Activated effector memory CD4-positive, alpha-beta T cell treated with Interleukin-2 at 50 U/mL for 16 hours (primary cell): ENCODE measurements at regions not wholly inside any gene's neighbourhood (a gene's known extent, or its start where the extent isn't known, plus 50 kb on each side); places are given as distances from the start of the nearest gene placed in this dataset.
"Not testable (repeated sequence)": the region's sequence is repeated elsewhere in the genome, so short reads cannot be mapped to it uniquely, and the experiment has no call there.

ENCODE experiments used
- DNase-seq: peaks from one replicate; pipeline ENCODE4 v3.0.0-alpha.2; 2020

GRCh38 chr3:106421426-106421825 lies 552.6 kb upstream of the CBLB start:
- no peak for DNase-seq

- no peak for DNase-seq
Observed at GRCh38 chr3:106421909-106422308, 553.1 kb upstream of the CBLB start.

- no peak for DNase-seq
Observed at GRCh38 chr3:106423321-106424225, 554.8 kb upstream of the CBLB start.

GRCh38 chr3:106425026-106425425 lies 556.2 kb upstream of the CBLB start:
- DNase-seq, result no peak

GRCh38 chr3:106425916-106426315 lies 557.1 kb upstream of the CBLB start:
- no peak for DNase-seq

- no peak for DNase-seq
Observed at GRCh38 chr3:106428565-106428994, 559.8 kb upstream of the CBLB start.

GRCh38 chr3:106431721-106432120 lies 562.9 kb upstream of the CBLB start:
- no peak for DNase-seq

- no peak for DNase-seq
Observed at GRCh38 chr3:106435899-106436453, 567.2 kb upstream of the CBLB start.

- no peak for DNase-seq
Observed at GRCh38 chr3:106438887-106439286, 570.1 kb upstream of the CBLB start.

- no peak for DNase-seq
Observed at GRCh38 chr3:106440672-106441071, 571.9 kb upstream of the CBLB start.

GRCh38 chr3:106446271-106446670 lies 577.5 kb upstream of the CBLB start:
- DNase-seq, result no peak

GRCh38 chr3:106447723-106448301 lies 579.0 kb upstream of the CBLB start:
- DNase-seq, result no peak

- DNase-seq, result not testable (repeated sequence)
Observed at GRCh38 chr3:106448372-106448966, 579.7 kb upstream of the CBLB start.

GRCh38 chr3:106452096-106452495 lies 583.3 kb upstream of the CBLB start:
- DNase-seq, result no peak

- DNase-seq, result no peak
Observed at GRCh38 chr3:106454497-106454896, 585.7 kb upstream of the CBLB start.

GRCh38 chr3:106457281-106458180 lies 588.7 kb upstream of the CBLB start:
- DNase-seq, result no peak

GRCh38 chr3:106458952-106459351 lies 590.1 kb upstream of the CBLB start:
- no peak for DNase-seq

- no peak for DNase-seq
Observed at GRCh38 chr3:106466881-106467280, 598.1 kb upstream of the CBLB start.

GRCh38 chr3:106473576-106474475 lies 605.0 kb upstream of the CBLB start:
- DNase-seq, result no peak

GRCh38 chr3:106482451-106482850 lies 613.6 kb upstream of the CBLB start:
- no peak for DNase-seq

GRCh38 chr3:106485217-106485616 lies 616.4 kb upstream of the CBLB start:
- no peak for DNase-seq

GRCh38 chr3:106485802-106486201 lies 617.0 kb upstream of the CBLB start:
- no peak for DNase-seq
